Loucy (cell line): ENCODE measurements at regions not wholly inside any gene's neighbourhood (a gene's known extent, or its start where the extent isn't known, plus 50 kb on each side); places are given as distances from the start of the nearest gene placed in this dataset.

Source experiments
- CTCF ChIP-seq: fragments of 200-600 bp; sonication (generic); conservative IDR thresholded peaks from 2 replicates; pipeline ENCODE4 v1.5.1; 2014; ENCODE audit warnings: mild to moderate bottlenecking, antibody characterized with exemption, low read length
- EZH2phosphoT487 ChIP-seq: fragments of 200-600 bp; IDR thresholded peaks from 2 replicates; pipeline ENCODE4 v1.6.1; 2018; ENCODE audit warnings: antibody characterized with exemption, mild to moderate bottlenecking, moderate library complexity, borderline replicate concordance

GRCh38 chr9:8188723-8189407, 389.3 kb upstream of the DMAC1 start:
- TF ChIP-seq CTCF: no peak
- no peak for TF ChIP-seq EZH2phosphoT487
